ENCODE measurements at regions not wholly inside any gene's neighbourhood (a gene's known extent, or its start where the extent isn't known, plus 50 kb on each side); places are given as distances from the start of the nearest gene placed in this dataset.
A peak's percentile ranks its signal among the peaks of the same experiment; 100 is the strongest.

- TF ChIP-seq EP300 (IDR thresholded peaks at IDR 0.05), result no peak
- no peak for TF ChIP-seq POLR2A (IDR thresholded peaks at IDR 0.05)
- TF ChIP-seq CTCF (IDR thresholded peaks at IDR 0.05), result no peak
- DNase-seq (ENCODE audit: low spot score in 2 of 2), result no peak
- no peaks in the 10 kb centered on the region for H3K9me3 ChIP-seq
- H3K4me3 ChIP-seq, result no peak overlapping the region
- H3K27ac ChIP-seq, result no peak overlapping the region
- 65 to 76% methylated on average over 1 of the region's 1 CpG for WGBS, 2 donors
- H3K27me3 ChIP-seq, result no peaks in the 10 kb centered on the region
- no peaks in the 10 kb centered on the region for H3K4me1 ChIP-seq
- no peaks in the 10 kb centered on the region for H3K36me3 ChIP-seq
Observed at GRCh38 chr3:191066669-191067068, 132.4 kb upstream of the OSTN start.

- no peak for DNase-seq (ENCODE audit: low spot score in 2 of 2)
- Histone ChIP-seq H3K4me3 (no peak overlapping the region), H3K27ac (no peak overlapping the region), H3K36me3 (no peaks in the 10 kb centered on the region), H3K9me3 (no peaks in the 10 kb centered on the region), H3K27me3 (no peaks in the 10 kb centered on the region), H3K4me1 (no peaks in the 10 kb centered on the region)
- 77 to 84% methylated on average over 6 of the region's 6 CpGs for WGBS, 2 donors
- TF ChIP-seq EP300 (IDR thresholded peaks at IDR 0.05) (no peak), CTCF (IDR thresholded peaks at IDR 0.05) (no peak), POLR2A (IDR thresholded peaks at IDR 0.05) (no peak)
Observed at GRCh38 chr3:191065181-191065805, 133.7 kb upstream of the OSTN start.

- WGBS, 2 donors, result 19 to 23% methylated on average over 4 of the region's 4 CpGs
- no peaks in the 10 kb centered on the region for H3K36me3 ChIP-seq
Observed at GRCh38 chr3:191051037-191051436, 148.0 kb upstream of the OSTN start.

GRCh38 chr3:191047930-191048329 is 151.1 kb upstream of the OSTN start:
- Histone ChIP-seq H3K27ac (no peak overlapping the region), H3K4me3 (no peak overlapping the region), H3K9me3 (no peaks in the 10 kb centered on the region), H3K36me3 (no peaks in the 10 kb centered on the region), H3K27me3 (no peaks in the 10 kb centered on the region), H3K4me1 (no peaks in the 10 kb centered on the region)
- no peak for DNase-seq (ENCODE audit: low spot score in 2 of 2)
- WGBS, 2 donors, result 79 to 83% methylated on average over 1 of the region's 1 CpG
- no peak for TF ChIP-seq POLR2A (IDR thresholded peaks at IDR 0.05)
- no peak for TF ChIP-seq EP300 (IDR thresholded peaks at IDR 0.05)
- TF ChIP-seq CTCF (IDR thresholded peaks at IDR 0.05), result no peak

More at GRCh38 chr3:191051037-191051436, 148.0 kb upstream of the OSTN start:
- TF ChIP-seq POLR2A (IDR thresholded peaks at IDR 0.05) (no peak), CTCF (IDR thresholded peaks at IDR 0.05) (peak in 3 of 5 experiments; percentile 32 to 47 (median 46))
- no peaks in the 10 kb centered on the region for H3K27me3 ChIP-seq
- H3K4me1 ChIP-seq, result no peaks in the 10 kb centered on the region
- no peaks in the 10 kb centered on the region for H3K9me3 ChIP-seq
- no peak for DNase-seq (ENCODE audit: low spot score in 2 of 2)
- no peak overlapping the region for H3K4me3 ChIP-seq
- H3K27ac ChIP-seq, result no peak overlapping the region

GRCh38 chr3:191030929-191031328 is 168.1 kb upstream of the OSTN start:
- Histone ChIP-seq H3K27me3 (no peaks in the 10 kb centered on the region), H3K36me3 (no peaks in the 10 kb centered on the region), H3K27ac (no peak overlapping the region), H3K4me3 (no peak overlapping the region), H3K4me1 (no peaks in the 10 kb centered on the region), H3K9me3 (no peaks in the 10 kb centered on the region)
- WGBS, 2 donors, result 59 to 61% methylated on average over 2 of the region's 2 CpGs
- TF ChIP-seq POLR2A (IDR thresholded peaks at IDR 0.05), result no peak
- no peak for TF ChIP-seq EP300 (IDR thresholded peaks at IDR 0.05)
- no peak for TF ChIP-seq CTCF (IDR thresholded peaks at IDR 0.05)
- no peak for DNase-seq (ENCODE audit: low spot score in 2 of 2)
